Activated CD8-positive, alpha-beta T cell treated with anti-CD3 and anti-CD28 coated beads for 36 hours (primary cell): ENCODE measurements at regions not wholly inside any gene's neighbourhood (a gene's known extent, or its start where the extent isn't known, plus 50 kb on each side); places are given as distances from the start of the nearest gene placed in this dataset.

Experiments used
- ATAC-seq: fragments of 200-7000 bp; cut with Tn5 transposase; one replicate; pipeline ENCODE4 v1.10.0; 2021; ENCODE audit warnings: mild to moderate bottlenecking, moderate library complexity
- CTCF ChIA-PET: fragments of 350-600 bp; sonication (Branson Sonifier 250); formaldehyde crosslinking; loops from one replicate; lab custom pipeline; 2021; ENCODE audit warnings: antibody characterized with exemption; lab: Charles Lee
- POLR2A ChIA-PET: fragments of 350-600 bp; sonication (Branson Sonifier 250); formaldehyde crosslinking; loops from one replicate; lab custom pipeline; 2021; ENCODE audit warnings: antibody characterized with exemption; lab: Charles Lee
- DNase-seq: peaks from one replicate; pipeline ENCODE4 v3.0.0-alpha.2; 2020
- H3K27ac Mint-ChIP-seq: one replicate; pipeline ENCODE4 v1.8.0; 2021; ENCODE audit warnings: mild to moderate bottlenecking, mixed read lengths
- H3K27me3 Mint-ChIP-seq: one replicate; pipeline ENCODE4 v1.8.0; 2021; ENCODE audit warnings: mixed read lengths
- H3K36me3 Mint-ChIP-seq: one replicate; pipeline ENCODE4 v1.8.0; 2021; ENCODE audit warnings: low read depth, mixed read lengths
- H3K4me1 Mint-ChIP-seq: one replicate; pipeline ENCODE4 v1.8.0; 2021; ENCODE audit warnings: low read depth, mixed read lengths
- H3K4me3 Mint-ChIP-seq: one replicate; pipeline ENCODE4 v1.8.0; 2021; ENCODE audit warnings: mild to moderate bottlenecking, moderate library complexity, mixed read lengths
- H3K9me3 Mint-ChIP-seq: one replicate; pipeline ENCODE4 v1.8.0; 2021; ENCODE audit warnings: mixed read lengths
- CTCF ChIP-seq: fragments of 200-600 bp; IDR thresholded peaks from one replicate; pipeline ENCODE4 v1.8.0; 2022; ENCODE audit warnings: antibody characterized with exemption, mild to moderate bottlenecking
- intact Hi-C: fragments of 100-400 bp; cut with micrococcal nuclease; formaldehyde crosslinking; loops from one replicate; pipeline ENCODE4 v1.10.0; 2022

- POLR2A ChIA-PET, result no interaction called here
- CTCF ChIA-PET, result no interaction called here
- Mint-ChIP-seq H3K4me1 (no peaks in the 10 kb centered on the region), H3K4me3 (no peak overlapping the region), H3K36me3 (no peaks in the 10 kb centered on the region), H3K27ac (no peak overlapping the region), H3K9me3 (peaks cover 10% of the 10 kb centered on the region), H3K27me3 (peaks cover 5% of the 10 kb centered on the region)
- DNase-seq, result no peak
- intact Hi-C loops, result no loop called here
- TF ChIP-seq CTCF, result no peak
- no peak for ATAC-seq
Observed at GRCh38 chr12:113633678-113634332, 162.1 kb upstream of the LHX5 start.

- intact Hi-C loops, result no loop called here
- Mint-ChIP-seq H3K4me3 (no peak overlapping the region), H3K9me3 (peaks cover 24% of the 10 kb centered on the region), H3K27me3 (peaks cover 1% of the 10 kb centered on the region), H3K4me1 (no peaks in the 10 kb centered on the region), H3K27ac (no peak overlapping the region), H3K36me3 (no peaks in the 10 kb centered on the region)
- no peak for TF ChIP-seq CTCF
- ChIA-PET CTCF (no interaction called here), POLR2A (no interaction called here)
- ATAC-seq (no peak), DNase-seq (no peak)
Observed at GRCh38 chr12:113630625-113631024, 159.0 kb upstream of the LHX5 start.

- H3K36me3 Mint-ChIP-seq, result no peaks in the 10 kb centered on the region
- no peak overlapping the region for H3K27ac Mint-ChIP-seq
- DNase-seq (no peak), ATAC-seq (no peak)
- H3K4me3 Mint-ChIP-seq, result no peak overlapping the region
- ChIA-PET POLR2A (no interaction called here), CTCF (no interaction called here)
- no peaks in the 10 kb centered on the region for H3K4me1 Mint-ChIP-seq
- intact Hi-C loops, result no loop called here
- TF ChIP-seq CTCF, result no peak
- peaks cover 27% of the 10 kb centered on the region for H3K9me3 Mint-ChIP-seq
- H3K27me3 Mint-ChIP-seq, result peaks cover 4% of the 10 kb centered on the region
Observed at GRCh38 chr12:113625499-113625898, 153.8 kb upstream of the LHX5 start.

- Mint-ChIP-seq H3K4me3 (no peak overlapping the region), H3K9me3 (peaks cover 15% of the 10 kb centered on the region), H3K27ac (no peak overlapping the region), H3K4me1 (no peaks in the 10 kb centered on the region), H3K36me3 (no peaks in the 10 kb centered on the region), H3K27me3 (peaks cover 4% of the 10 kb centered on the region)
- ChIA-PET CTCF (no interaction called here), POLR2A (no interaction called here)
- no peak for DNase-seq
- no peak for ATAC-seq
- intact Hi-C loops, result no loop called here
- no peak for TF ChIP-seq CTCF
Observed at GRCh38 chr12:113622410-113622809, 150.7 kb upstream of the LHX5 start.

- no peak for TF ChIP-seq CTCF
- H3K9me3 Mint-ChIP-seq, result peaks cover 2% of the 10 kb centered on the region
- no peak for DNase-seq
- peaks cover 7% of the 10 kb centered on the region for H3K27me3 Mint-ChIP-seq
- intact Hi-C loops, result no loop called here
- H3K36me3 Mint-ChIP-seq, result no peaks in the 10 kb centered on the region
- no peak overlapping the region for H3K4me3 Mint-ChIP-seq
- ChIA-PET CTCF (no interaction called here), POLR2A (no interaction called here)
- no peaks in the 10 kb centered on the region for H3K4me1 Mint-ChIP-seq
- no peak for ATAC-seq
- H3K27ac Mint-ChIP-seq, result no peak overlapping the region
Observed at GRCh38 chr12:113620437-113620976, 148.8 kb upstream of the LHX5 start.
